ENCODE measurements at regions not wholly inside any gene's neighbourhood (a gene's known extent, or its start where the extent isn't known, plus 50 kb on each side); places are given as distances from the start of the nearest gene placed in this dataset.

DNA sequence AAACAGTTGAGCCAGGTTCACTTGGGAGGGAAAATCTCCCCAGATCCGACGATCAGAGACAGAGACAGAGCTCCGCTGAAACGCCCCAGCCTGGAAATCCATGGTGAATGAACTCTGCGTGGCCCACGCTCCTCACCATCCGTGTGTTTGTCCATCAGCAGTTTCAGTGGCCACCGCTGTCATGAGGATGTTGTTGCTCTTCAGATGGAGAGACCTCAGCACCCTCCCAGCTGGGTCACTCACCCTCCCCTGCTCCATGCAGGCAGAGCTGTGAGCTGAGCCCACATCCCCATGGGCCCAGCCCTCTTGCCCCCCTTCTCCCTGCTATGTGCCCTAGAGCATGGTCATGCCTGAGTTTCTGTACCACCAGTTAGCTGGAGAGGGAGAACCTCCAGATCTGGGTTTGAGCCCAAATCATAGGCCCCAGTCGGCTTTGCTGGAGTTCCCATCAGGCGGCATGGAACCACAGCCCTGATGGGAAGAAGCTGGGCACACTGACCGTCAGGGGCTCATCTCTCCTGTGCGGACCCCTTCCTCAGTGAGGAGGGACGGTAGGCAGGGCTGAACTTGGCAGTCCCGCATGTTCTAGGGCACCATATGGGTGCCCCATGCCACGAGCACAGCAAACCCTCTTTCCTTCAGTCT, 154.4 kb upstream of the COL5A1 start:
- DNase-seq (ENCODE audit: low read depth, low spot score): no peak

DNA sequence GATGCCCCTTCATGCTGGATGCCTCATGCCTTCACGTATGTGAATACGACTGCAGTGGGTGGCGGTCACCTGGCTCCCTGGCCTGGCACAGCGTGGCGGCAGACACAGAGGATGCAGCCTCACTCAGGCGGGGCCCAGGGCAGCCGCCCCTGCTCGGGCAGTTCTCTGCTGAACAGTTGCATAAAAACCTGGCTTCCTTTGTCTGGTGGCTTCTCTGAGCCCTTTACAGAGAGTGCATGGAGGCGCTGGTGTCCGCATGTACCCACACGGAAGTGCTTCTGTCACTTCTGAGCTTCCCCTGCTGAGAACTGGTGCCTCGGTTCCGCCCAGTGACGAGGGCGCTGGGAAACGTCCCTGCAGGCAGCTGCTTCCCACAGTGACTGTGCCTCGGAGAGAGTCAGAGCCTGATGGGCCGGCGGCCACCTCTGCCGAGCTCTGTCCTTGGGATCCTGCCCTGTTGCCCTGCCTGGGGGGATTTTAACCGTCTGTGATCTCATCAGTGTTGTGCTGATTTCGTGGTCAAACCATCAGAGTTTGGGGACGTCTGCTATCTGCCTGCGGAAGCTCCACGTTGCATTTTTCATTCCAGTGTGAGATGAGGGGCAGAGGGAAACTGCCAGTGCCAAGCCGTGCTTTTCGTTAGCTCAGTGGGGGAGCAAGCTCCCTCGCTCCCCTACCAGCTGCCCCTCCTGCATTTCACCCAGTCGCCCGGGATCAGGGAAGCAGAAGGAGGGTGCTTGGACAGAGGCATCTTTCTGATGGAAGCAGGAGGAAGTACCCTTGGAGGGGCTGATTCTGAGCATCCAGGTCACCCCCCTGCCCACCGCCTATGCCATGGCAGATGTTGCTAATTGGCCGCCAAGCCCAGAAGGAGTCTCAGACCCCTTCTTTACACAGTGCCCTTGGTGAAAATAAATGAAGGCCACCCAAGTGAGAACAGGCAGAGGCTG, 153.0 kb upstream of the COL5A1 start:
- no peak for DNase-seq (ENCODE audit: low read depth, low spot score)

DNA sequence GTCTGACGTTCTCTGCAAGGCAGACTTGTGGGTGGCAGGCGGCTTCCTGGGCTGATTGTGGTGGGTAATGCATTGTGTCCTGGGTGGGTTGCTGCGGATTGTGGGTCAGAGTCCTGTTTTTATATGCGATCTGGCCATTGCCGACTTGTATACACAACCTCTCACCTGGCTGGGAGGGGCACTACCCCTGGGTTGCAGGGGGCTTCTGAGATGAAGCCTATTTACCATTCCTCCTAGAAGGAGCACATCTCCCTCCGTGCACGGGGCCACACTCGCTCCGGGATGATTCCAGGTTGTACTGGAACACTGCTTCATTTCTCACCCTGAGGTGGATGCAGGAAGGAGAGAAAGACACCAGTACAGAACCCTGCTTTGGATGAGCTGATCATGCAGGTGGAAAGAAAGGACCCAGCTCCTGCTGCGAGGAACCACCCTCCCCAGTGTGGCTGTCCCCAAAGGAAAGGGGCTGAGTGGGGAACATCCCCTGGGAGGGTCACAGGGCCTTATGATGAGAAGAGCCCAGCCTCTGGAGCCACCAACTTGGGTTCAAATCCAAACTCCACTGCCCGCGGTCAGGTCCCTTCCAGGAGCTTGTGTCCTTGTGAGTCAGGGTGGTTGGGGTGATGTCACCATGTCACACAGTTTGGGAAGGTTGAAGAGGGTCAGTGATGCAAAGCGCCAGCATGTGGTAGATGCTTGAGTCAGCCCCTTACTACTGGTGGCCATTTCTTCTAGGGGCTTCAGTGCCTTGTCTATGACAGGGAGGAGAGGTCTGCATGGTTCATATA, 151.8 kb upstream of the COL5A1 start:
- DNase-seq (ENCODE audit: low read depth, low spot score): no peak

DNA sequence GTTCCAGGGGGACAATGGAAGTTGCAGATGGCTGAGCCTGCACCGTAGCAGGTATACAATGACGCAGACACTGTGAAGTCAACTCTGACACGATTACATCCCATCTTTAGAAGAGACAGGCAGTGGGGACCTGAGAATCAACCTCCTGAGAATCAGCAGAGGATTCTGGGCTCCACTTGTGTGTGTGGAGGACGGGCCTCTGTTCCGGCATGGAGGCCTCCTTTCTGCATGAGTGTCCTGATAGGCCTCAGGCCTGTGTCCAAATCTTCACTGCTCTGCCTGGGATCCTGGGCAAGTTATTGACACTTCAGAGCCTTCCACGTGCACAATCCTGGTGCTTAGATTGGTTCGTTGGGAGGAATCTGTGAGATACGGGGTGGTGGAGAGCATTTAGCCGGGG, 151.2 kb upstream of the COL5A1 start:
- no peak for DNase-seq (ENCODE audit: low read depth, low spot score)

DNA sequence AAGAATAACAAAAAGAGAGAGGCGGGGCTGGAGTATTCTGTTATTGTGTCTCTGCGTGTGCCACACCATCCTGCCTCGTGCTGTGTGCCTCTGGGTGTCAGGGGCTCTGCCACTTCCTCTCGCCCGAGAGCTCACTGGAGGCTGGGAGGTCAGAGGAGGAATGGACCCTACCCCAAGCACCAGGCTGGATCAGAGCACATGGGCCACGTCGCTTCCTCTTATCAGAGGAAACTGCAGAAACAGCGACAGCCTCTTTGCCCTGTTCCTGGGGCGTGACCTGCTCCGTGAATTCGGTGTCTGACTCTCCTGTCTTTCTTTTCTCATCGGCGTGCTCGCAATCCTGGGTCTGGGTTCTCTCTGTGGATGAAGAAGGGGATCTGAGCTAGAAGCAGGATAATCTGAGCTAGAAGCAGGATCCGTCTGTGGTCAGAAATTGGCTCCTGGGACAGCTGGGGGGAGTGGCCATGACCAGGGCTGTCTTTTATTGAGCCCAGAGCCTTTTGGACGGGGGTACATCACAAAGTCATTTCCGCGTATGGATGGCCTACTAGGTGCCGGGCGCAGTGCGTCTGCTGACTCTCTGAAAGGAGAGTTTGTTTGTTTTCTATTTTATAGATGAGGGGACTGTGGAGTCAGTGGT, 150.3 kb upstream of the COL5A1 start:
- DNase-seq (ENCODE audit: low read depth, low spot score): no peak

DNA sequence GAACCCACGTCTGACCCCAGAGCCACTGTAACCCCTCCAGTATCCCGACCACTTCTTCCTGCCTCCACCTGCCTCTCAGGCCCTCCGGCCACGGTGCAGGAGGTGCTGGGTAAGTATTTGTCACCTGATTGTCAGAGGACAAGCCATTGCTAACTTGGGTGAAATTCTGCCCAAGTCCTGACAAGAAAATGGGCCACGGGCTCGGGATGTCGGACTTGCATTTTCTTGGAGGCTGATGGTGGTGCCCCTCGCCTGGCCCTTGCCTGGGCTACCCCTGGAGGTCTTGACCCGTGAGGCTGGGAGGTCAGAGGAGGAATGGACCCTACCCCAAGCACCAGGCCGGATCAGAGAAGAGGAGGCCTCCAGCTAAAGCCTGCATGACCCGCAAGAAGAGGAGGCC, 149.7 kb upstream of the COL5A1 start:
- no peak for DNase-seq (ENCODE audit: low read depth, low spot score)

DNA sequence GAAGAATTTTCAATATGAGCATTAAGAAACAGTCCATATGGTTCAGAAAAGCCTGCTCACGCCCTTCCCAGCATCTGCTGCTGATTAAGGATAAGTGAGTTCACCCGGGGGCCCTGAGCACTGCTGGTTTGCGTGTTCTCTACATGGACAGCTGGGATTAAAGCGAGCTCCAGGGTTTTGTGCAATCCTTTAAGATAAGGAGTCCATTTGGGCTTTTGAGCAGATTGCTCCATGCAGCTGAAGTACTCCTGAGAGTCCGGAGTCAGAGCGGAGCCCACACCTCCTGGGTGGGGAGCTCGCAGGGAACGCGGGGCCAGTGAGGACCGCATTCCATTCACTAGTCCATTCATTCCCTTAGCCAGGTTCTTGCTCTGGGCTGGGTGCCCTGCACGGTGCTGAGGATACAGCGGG, 149.3 kb upstream of the COL5A1 start:
- DNase-seq (ENCODE audit: low read depth, low spot score): no peak

DNA sequence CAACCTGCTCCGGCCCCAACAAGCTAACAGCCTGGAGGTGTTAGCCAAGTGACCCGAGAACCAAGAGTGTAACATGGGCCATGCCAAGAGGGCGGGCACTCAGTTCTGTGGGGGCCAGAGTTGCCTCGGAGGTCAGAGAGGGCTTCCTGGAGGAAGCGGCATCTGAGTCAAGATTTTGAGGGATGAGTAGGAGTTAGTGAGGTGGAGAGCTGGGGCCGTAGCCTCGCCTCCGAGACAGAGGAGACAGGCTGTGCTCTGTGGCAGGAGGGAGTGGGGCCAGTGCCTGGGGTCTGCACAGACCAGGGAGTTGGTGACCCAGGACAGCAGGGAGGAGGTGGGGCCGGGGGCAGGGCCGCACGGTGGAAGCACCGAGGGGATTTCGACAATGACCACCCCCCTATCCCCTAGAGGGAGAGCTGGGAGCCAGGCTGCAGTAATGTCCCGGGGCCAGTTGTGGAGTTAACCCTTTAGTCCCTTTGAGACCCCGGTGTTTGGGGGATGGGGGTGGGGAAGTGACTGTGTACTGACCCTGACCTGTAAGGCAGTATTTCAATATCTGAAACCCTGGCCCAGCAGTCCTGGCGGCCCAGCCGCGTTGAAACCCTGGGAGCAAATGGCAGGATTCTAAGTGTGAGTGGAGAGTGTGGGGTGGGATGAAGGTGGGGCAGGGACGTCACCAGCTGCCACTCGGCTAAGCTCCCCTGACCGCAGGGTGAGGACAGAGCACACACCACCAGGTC, 148.7 kb upstream of the COL5A1 start:
- DNase-seq (ENCODE audit: low read depth, low spot score): no peak

DNA sequence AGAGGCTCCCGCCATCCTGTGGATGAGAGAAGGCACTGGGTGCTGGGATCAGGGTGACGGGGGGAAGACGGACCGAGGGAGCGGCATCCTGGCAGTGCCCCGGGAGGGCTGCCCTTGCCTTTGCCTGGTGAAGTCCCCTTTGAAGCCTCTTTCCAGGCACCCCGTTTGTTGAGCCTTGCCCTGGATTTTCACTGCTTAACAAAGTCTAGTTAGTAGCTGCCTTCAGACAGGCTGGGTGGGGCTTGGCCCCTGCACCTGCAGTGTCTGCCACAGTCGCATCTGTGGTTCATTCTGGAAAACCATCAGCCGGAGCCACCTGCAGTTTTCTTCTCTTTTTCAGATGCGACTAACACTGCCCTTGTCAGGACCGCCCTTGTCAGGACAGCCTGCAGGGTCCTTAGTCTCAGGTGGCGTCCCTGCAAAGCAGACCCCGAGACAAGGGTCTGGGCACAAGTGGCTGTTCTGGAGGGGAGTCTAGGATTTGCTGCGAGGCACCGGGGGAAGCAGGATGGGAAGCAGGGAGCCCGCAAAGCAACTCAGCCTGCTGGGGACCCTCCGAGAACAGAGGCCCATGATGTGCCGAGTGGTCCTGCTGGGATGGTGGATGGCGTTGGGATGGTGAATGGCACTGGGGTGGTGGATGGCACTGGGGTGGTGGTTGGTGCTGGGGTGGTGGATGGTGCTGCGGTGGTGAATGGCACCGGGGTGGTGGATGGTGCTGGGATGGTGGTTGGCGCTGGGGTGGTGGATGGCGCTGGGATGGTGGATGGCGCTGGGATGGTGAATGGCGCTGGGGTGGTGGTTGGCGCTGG, 147.9 kb upstream of the COL5A1 start:
- DNase-seq (ENCODE audit: low read depth, low spot score): no peak

DNA sequence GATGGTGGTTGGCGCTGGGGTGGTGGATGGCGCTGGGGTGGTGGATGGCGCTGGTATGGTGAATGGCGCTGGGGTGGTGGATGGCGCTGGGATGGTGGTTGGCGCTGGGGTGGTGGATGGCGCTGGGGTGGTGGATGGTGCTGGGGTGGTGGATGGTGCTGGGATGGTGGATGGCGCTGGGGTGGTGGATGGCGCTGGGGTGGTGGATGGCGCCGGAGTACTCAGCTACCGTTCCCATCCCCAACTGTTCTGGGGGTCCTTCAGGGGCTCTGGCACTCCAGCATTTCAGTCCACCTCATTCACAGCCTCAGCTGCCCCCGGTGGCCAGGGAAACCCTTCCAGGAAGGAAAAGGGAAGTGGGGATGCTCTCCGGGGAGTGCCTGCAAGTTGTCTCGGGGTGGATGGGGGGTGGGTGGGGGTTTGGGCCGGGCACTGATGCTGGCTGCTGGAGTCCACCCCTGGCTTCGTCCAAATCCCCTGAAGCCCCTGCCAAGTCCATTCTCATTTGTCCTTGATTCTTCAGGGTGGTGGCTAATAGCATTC, 147.3 kb upstream of the COL5A1 start:
- DNase-seq (ENCODE audit: low read depth, low spot score): no peak

DNA sequence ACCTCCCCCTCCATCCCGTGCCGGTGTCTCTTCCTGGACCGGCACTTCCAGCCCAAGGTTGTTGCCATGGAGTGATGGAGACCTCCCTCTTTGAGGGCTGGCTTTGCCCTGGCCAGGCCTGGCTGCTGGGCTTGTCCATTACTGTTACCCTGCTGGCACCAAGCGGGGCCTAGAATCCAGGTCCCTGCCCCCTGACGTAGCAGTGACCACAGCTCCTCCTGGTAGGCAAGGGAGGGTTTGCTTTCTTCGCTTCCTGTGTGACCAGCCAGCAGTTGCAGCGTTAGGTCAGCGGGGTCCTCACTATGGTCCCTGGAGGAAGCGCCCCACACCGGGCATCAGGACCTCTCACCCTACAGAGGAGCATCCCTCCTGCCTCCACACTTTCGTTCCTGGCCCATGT, 146.7 kb upstream of the COL5A1 start:
- no peak for DNase-seq (ENCODE audit: low read depth, low spot score)

DNA sequence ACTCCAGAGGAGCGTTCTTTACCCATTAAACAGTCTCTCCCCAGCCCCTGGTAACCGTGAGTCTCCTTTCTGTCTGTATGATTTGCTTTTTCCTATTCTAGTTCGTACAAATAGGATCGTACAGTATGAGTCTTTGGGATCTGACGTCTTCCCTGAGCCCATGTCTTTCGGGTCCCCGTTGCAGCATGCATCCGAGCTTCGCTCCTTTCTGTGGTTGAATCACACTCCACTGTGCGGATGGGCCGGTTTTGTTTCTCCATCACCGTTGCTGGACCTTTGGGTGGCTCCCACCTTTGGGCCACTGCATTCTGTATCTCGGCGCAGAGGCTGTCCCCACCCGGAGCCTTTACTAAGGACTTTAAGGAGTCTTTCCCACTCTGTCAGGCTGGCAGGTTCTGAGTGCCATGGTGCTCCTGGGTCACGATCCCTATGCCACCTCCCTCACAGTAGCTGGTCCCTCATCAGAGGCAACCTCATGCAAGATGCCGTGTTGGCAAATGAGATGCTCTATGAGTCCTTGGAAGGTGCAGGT, 145.7 kb upstream of the COL5A1 start:
- no peak for DNase-seq (ENCODE audit: low read depth, low spot score)

DNA sequence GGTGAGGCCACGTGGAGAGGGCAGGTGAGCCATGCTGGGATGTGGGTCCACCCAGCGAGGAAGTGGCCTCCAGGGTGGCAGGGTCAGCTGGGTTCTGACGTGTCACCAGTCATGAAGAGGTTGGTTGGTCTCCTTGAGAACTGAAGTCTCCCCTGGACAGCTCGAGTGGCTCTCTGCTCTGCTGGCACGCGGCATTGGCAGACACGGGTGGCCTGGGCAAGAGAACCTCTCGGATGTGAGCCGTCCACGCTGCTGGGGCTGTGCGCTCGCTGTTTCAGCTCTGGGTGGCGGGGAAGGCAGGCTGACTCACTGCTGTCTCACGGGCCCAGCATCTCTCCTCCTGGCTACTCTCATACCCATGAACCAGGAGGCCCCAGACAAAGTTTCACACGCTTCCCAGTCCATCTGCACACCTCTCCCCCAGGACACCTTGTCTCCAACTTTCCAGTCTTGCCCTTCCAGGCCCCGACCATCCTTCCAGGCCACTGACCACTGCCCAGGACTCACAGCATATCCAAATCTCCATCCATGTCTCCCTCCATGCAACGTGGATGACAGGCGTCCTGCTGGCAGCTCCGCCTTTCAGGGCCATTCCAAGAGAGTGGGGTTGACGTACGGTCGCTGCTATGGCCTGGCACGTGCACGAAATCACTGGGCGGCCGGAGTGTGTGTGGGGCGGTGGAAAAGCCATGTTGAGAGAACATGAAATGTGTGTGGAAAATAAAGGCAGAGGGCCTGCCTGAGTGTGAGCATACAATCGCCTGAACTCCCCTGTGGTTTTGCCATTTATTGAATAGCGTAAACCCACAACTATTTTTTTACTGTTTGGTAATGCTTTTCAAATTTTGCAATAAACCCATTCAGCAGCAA, 145.0 kb upstream of the COL5A1 start:
- no peak for DNase-seq (ENCODE audit: low read depth, low spot score)

DNA sequence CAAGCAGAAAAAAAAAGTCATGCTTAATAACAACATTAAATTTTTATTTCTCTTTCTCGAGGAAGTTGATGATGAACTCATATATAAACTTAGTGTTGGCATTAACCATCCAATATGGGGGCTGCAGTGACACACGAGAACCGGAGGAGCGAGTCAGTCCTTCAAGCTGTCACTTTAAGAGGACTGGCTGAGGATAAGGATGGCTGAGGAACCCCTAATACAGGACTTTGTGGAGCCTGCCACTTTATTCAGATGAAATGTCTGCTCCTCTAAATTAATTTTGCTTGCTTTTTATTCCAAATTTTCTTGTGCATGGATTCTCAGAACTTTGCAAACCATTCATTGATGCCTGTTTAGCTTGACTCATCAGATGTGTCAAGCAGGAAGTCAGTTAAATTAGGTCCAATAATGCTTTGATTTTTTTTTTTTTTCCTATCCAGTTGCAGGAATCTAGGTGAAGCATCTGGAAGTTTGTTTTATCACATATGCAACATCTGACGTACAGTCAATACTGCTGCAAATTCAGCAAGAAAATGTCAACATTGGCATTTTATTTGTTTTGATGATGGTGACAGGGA, 144.2 kb upstream of the COL5A1 start:
- no peak for DNase-seq (ENCODE audit: low read depth, low spot score)

DNA sequence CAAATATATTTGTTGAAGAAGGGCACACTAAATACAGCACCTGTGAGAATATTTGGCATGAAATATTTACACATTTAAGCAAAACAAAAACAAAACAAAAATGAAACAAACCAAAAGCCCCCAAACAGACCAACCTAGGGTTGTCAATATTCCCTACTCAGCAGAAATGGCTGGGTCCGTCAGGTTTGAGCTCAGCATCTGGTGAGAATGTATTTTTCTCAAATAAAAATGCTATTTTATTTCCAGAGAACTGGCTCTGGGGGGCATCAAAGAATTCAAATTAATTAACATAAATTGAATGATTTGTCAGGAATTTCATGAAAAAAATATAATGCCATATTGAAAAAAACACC, 142.8 kb upstream of the COL5A1 start:
- no peak for DNase-seq (ENCODE audit: low read depth, low spot score)

DNA sequence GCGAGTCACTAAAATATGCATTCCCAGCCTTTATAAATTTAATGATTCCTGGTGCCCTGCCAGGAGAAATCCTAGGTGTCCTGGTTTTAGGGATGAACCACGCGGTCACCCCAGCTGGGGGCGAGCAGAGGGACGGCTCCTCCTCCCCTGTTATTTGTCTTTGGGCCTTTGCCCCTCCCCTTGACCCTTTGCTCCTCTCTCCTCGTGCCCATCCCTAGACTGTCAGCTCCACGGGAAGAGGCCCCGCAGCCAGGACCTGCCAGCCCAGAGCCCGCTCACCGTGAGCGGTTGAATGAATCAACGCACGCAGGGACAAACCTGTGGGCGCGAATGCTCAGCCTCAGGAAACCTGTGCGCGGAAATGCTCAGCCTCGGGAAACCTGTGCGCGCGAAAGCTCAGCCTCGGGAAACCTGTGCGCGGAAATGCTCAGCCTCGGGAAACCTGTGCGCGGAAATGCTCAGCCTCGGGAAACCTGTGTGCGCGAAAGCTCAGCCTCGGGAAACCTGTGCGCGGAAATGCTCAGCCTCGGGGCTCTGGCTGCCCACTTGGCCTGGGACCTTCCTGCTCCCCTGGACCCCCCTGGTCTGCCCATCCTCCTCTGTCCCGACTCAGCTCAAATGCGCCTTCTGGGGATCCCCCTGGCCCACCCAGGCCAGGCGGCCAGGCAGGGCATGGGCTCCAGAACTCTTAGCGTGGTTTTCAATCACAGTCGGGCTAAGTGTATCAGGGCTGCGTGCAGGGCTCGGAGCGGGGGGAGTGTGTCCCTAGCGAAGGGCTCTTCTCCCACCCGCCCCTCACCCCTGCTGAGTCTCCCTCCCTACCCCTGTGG, 140.5 kb upstream of the COL5A1 start:
- no peak for DNase-seq (ENCODE audit: low read depth, low spot score)

DNA sequence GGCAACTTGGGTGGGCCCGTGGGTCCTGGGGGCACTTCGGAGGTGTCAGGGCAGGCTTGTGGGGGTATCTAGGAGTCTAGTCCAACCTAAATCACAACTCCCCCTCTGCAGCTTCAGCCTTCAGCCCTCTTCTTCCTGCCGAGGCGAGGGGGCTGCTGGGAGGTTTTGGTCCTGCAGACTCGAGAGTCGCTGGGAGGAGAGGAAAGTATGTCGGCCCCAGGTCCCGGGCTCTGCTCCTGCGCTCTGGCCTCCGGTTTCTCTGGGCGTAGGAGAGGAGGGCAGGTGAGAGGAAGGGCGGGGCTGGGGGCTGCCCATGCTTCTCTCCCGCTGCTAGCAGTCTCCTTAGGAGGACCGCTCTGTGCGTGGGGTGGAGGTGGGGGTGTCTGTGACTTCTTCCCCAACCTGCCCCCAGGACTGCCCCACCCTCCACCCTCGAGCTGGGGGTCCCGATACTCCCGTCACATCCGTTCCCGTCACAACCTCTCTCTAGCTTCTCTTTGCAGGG, 139.8 kb upstream of the COL5A1 start:
- no peak for DNase-seq (ENCODE audit: low read depth, low spot score)
